C4-2B (cell line): ENCODE measurements at regions not wholly inside any gene's neighbourhood (a gene's known extent, or its start where the extent isn't known, plus 50 kb on each side); places are given as distances from the start of the nearest gene placed in this dataset.

Experiments
- ZFX ChIP-seq: fragments of 450-650 bp; IDR thresholded peaks from 2 replicates; pipeline ENCODE4 v1.6.1; 2017
- TF ChIP-seq, protein P1 (sequence below): fragments of 450-650 bp; conservative IDR thresholded peaks from 2 replicates; pipeline ENCODE4 v1.5.1; 2017; ENCODE audit warnings: mild to moderate bottlenecking

DNA sequence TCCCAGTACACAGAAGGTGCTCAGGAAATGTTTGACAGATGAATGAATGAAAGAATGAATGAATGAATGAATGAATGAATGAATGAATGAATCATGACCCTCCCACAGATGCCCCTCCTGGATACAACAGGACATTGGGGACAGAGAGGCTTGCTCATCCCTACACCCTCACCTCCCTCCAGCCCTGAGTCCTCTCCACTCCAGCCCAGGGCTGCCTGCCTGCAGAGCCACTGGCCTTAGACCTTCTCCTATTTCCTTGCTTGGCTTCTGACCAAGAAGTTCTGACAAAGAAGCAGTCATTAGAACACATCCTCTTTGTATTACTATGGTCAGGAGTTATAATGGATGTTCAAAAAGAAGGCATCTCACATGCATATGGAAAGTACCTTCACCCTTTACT lies 240.7 kb upstream of the DAPK1 start:
- TF ChIP-seq, protein P1, sequence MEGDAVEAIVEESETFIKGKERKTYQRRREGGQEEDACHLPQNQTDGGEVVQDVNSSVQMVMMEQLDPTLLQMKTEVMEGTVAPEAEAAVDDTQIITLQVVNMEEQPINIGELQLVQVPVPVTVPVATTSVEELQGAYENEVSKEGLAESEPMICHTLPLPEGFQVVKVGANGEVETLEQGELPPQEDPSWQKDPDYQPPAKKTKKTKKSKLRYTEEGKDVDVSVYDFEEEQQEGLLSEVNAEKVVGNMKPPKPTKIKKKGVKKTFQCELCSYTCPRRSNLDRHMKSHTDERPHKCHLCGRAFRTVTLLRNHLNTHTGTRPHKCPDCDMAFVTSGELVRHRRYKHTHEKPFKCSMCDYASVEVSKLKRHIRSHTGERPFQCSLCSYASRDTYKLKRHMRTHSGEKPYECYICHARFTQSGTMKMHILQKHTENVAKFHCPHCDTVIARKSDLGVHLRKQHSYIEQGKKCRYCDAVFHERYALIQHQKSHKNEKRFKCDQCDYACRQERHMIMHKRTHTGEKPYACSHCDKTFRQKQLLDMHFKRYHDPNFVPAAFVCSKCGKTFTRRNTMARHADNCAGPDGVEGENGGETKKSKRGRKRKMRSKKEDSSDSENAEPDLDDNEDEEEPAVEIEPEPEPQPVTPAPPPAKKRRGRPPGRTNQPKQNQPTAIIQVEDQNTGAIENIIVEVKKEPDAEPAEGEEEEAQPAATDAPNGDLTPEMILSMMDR: no peak
- TF ChIP-seq ZFX: no peak
